Gastrocnemius medialis (tissue), 4 donors: ENCODE measurements at regions not wholly inside any gene's neighbourhood (a gene's known extent, or its start where the extent isn't known, plus 50 kb on each side); places are given as distances from the start of the nearest gene placed in this dataset.
"Not testable (repeated sequence)": the region's sequence is repeated elsewhere in the genome, so short reads cannot be mapped to it uniquely, and the experiment has no call there.

Experiments
- POLR2A ChIP-seq, 2 donors: fragments of 450-650 bp; IDR thresholded peaks; one replicate each; pipeline ENCODE4 v1.6.1; 2017; ENCODE audit warnings: antibody characterized with exemption in 2 of 2, mild to moderate bottlenecking in 2 of 2, moderate library complexity in 2 of 2
- TF ChIP-seq, protein P1 (sequence below), 5 experiments: fragments of 450-650 bp in 3 of 5; fragments of 200-600 bp in 2 of 5; sonication (generic) in 2 of 5; IDR thresholded peaks in 4 of 5; conservative IDR thresholded peaks in 1 of 5; 1 replicate in 4 of 5; 2 replicates in 1 of 5; pipeline ENCODE4 v1.5.1; 2016 to 2019; ENCODE audit warnings: antibody characterized with exemption in 5 of 5, mild to moderate bottlenecking in 3 of 5, moderate library complexity in 3 of 5

DNA sequence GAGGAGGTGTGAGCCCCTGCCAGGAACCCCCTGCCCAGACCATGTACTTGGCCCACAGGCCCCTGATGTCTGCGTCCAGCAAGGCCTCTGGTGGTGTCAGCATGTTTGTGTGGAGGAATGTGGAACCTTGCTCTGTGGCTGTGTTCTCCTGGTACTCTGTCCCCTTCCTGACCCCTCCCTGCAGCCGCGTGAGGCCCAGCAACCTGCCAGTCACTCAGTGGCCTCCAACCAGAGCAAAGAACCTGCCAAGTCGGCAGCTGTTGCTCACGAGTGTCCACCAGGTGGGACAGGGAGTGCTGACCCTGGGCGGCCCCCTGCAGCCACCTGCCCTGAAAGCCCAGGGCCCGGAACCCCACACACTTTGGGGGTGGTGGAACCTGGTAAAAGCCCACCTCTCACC, 65.6 kb upstream of the COBL start:
- TF ChIP-seq POLR2A (IDR thresholded peaks at IDR 0.05), result not testable (repeated sequence)
- TF ChIP-seq, protein P1, sequence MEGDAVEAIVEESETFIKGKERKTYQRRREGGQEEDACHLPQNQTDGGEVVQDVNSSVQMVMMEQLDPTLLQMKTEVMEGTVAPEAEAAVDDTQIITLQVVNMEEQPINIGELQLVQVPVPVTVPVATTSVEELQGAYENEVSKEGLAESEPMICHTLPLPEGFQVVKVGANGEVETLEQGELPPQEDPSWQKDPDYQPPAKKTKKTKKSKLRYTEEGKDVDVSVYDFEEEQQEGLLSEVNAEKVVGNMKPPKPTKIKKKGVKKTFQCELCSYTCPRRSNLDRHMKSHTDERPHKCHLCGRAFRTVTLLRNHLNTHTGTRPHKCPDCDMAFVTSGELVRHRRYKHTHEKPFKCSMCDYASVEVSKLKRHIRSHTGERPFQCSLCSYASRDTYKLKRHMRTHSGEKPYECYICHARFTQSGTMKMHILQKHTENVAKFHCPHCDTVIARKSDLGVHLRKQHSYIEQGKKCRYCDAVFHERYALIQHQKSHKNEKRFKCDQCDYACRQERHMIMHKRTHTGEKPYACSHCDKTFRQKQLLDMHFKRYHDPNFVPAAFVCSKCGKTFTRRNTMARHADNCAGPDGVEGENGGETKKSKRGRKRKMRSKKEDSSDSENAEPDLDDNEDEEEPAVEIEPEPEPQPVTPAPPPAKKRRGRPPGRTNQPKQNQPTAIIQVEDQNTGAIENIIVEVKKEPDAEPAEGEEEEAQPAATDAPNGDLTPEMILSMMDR (IDR thresholded peaks at IDR 0.05 in 4 of 5, conservative IDR thresholded peaks at IDR 0.05 in 1 of 5), result not testable (repeated sequence)
